MM.1S (cell line): ENCODE measurements at regions not wholly inside any gene's neighbourhood (a gene's known extent, or its start where the extent isn't known, plus 50 kb on each side); places are given as distances from the start of the nearest gene placed in this dataset.

Source experiments
- DNase-seq: peaks from one replicate; pipeline ENCODE4 v3.0.0-alpha.2; 2015
- H2AFZ ChIP-seq: fragments of 300-600 bp; sonication (generic); 2 replicates; pipeline ENCODE4 v1.6.0; 2016; ENCODE audit warnings: antibody characterized with exemption, low read length
- H3F3A ChIP-seq: fragments of 300-600 bp; sonication (generic); 2 replicates; pipeline ENCODE4 v1.6.1; 2016; ENCODE audit warnings: mild to moderate bottlenecking, antibody characterized with exemption, low read length, moderate library complexity, mixed read lengths; ENCODE audit not compliant: insufficient read depth
- H3K27ac ChIP-seq: fragments of 300-600 bp; sonication (generic); 2 replicates; pipeline ENCODE4 v1.5.1; 2016; ENCODE audit warnings: mild to moderate bottlenecking, low read length
- H3K27me3 ChIP-seq: fragments of 300-600 bp; sonication (generic); replicated peaks from 2 replicates; pipeline ENCODE4 v1.6.0; 2016; ENCODE audit warnings: low read length; ENCODE audit not compliant: insufficient read depth
- H3K36me3 ChIP-seq: fragments of 300-600 bp; sonication (generic); replicated peaks from 2 replicates; pipeline ENCODE4 v1.6.1; 2016; ENCODE audit warnings: mild to moderate bottlenecking, low read length, mixed read lengths; ENCODE audit not compliant: insufficient read depth
- H3K4me1 ChIP-seq: fragments of 300-600 bp; sonication (generic); 2 replicates; pipeline ENCODE4 v1.6.1; 2016; ENCODE audit warnings: low read length, mixed read lengths
- H3K4me2 ChIP-seq: fragments of 300-600 bp; sonication (generic); 2 replicates; pipeline ENCODE4 v1.6.0; 2016; ENCODE audit warnings: low read depth, low read length
- H3K4me3 ChIP-seq: fragments of 300-600 bp; sonication (generic); 2 replicates; pipeline ENCODE4 v1.5.1; 2016; ENCODE audit warnings: low read length, mixed read lengths
- H3K79me2 ChIP-seq: fragments of 300-600 bp; sonication (generic); 2 replicates; pipeline ENCODE4 v1.6.1; 2016; ENCODE audit warnings: mixed run types, low read length, mixed read lengths
- H3K9ac ChIP-seq: fragments of 300-600 bp; sonication (generic); 2 replicates; pipeline ENCODE4 v1.6.1; 2016; ENCODE audit warnings: low read length, mixed read lengths
- H3K9me2 ChIP-seq: fragments of 300-600 bp; sonication (generic); replicated peaks from 2 replicates; pipeline ENCODE4 v1.6.1; 2016; ENCODE audit warnings: mild to moderate bottlenecking, low read length, mixed read lengths; ENCODE audit not compliant: insufficient read depth
- H3K9me3 ChIP-seq: fragments of 300-600 bp; sonication (generic); replicated peaks from 2 replicates; pipeline ENCODE4 v1.6.1; 2016; ENCODE audit warnings: mild to moderate bottlenecking, low read length, mixed read lengths; ENCODE audit not compliant: insufficient read depth
- H4K20me1 ChIP-seq: fragments of 300-600 bp; sonication (generic); 2 replicates; pipeline ENCODE4 v1.6.1; 2016; ENCODE audit warnings: mild to moderate bottlenecking, low read length, moderate library complexity, mixed read lengths; ENCODE audit not compliant: insufficient read depth
- CTCF ChIP-seq: fragments of 300-600 bp; sonication (generic); IDR thresholded peaks from 2 replicates; pipeline ENCODE4 v1.5.1; 2016; ENCODE audit warnings: antibody characterized with exemption, low read length, mixed read lengths
- EZH2 ChIP-seq: fragments of 300-600 bp; sonication (generic); optimal IDR thresholded peaks from 2 replicates; pipeline ENCODE3; 2017; ENCODE audit warnings: low read depth, mild to moderate bottlenecking, antibody characterized with exemption, low read length, mixed read lengths
- EZH2phosphoT487 ChIP-seq: fragments of 300-600 bp; sonication (generic); IDR thresholded peaks from 2 replicates; pipeline ENCODE4 v1.6.1; 2018; ENCODE audit warnings: antibody characterized with exemption, low read length

GRCh38 chr2:78887446-78887845 lies 138.1 kb upstream of the REG3G start:
- no peak overlapping the region for H3K27ac ChIP-seq
- no peak overlapping the region for H3K9ac ChIP-seq
- H3K27me3 ChIP-seq = no peaks in the 10 kb centered on the region
- TF ChIP-seq CTCF = no peak
- no peak for TF ChIP-seq EZH2
- TF ChIP-seq EZH2phosphoT487 = no peak
- no peak for DNase-seq
- no peaks in the 10 kb centered on the region for H3K4me1 ChIP-seq
- H2AFZ ChIP-seq = no peak overlapping the region
- H3K4me2 ChIP-seq = no peak overlapping the region
- H4K20me1 ChIP-seq = no peaks in the 10 kb centered on the region
- H3K4me3 ChIP-seq = no peak overlapping the region
- H3F3A ChIP-seq = no peaks in the 10 kb centered on the region
- H3K9me3 ChIP-seq = no peaks in the 10 kb centered on the region
- H3K36me3 ChIP-seq = no peaks in the 10 kb centered on the region; the same call in 1 of the 2 replicates
- H3K79me2 ChIP-seq = no peaks in the 10 kb centered on the region
- no peaks in the 10 kb centered on the region for H3K9me2 ChIP-seq

DNA sequence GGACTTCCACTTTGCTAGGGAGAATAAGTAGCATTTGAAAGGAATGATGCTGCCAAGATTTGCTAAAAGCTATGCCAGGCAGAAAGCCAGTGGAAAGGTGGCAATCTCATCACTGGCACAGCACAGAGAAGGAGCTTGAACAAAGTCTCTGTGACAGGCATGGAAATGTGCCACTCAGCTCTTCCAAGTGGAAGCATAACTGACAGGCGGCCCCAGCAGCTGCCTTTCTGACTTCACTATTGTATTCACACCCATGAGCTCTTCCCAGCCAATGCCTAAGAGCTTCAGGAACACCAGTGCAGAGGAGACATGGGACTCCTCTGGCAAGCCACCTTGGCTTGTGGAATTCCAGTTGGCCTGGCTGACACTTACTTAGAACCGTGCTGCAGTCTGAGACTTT lies 134.6 kb upstream of the REG3G start:
- Histone ChIP-seq H4K20me1 (no peaks in the 10 kb centered on the region), H3K4me2 (no peak overlapping the region), H3K27ac (no peak overlapping the region), H3K27me3 (no peaks in the 10 kb centered on the region), H3K9me2 (no peaks in the 10 kb centered on the region), H3K9me3 (no peaks in the 10 kb centered on the region), H3K9ac (no peak overlapping the region), H3K36me3 (no peaks in the 10 kb centered on the region; the same call in 1 of the 2 replicates), H2AFZ (no peak overlapping the region), H3F3A (no peaks in the 10 kb centered on the region), H3K4me3 (no peak overlapping the region), H3K4me1 (no peaks in the 10 kb centered on the region), H3K79me2 (no peaks in the 10 kb centered on the region)
- TF ChIP-seq EZH2phosphoT487 (no peak), EZH2 (no peak), CTCF (no peak)
- DNase-seq = no peak

DNA sequence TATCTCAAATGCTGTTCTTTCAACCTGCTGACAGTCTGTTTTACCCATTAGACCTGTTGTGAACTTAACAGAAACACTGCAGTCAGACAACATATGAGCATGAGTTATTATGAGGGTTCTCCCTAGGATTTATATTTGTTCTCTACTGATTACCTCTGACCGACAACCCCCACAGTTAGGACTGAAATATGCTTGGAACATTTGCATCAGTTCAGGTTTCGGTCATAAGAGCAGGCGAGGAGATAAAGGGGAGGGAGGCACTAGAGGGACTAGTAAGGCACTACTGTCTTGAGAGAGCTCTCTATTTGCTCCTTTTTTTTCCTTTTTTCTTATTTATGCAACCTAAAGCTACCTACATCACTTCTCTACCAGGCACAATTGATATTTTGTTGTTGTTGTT lies 133.2 kb upstream of the REG3G start:
- Histone ChIP-seq H3K27ac (no peak overlapping the region), H3K9me3 (no peaks in the 10 kb centered on the region), H3K79me2 (no peaks in the 10 kb centered on the region), H4K20me1 (no peaks in the 10 kb centered on the region), H3K4me1 (no peaks in the 10 kb centered on the region), H3K9ac (no peak overlapping the region), H3K36me3 (no peaks in the 10 kb centered on the region; the same call in 1 of the 2 replicates), H3K27me3 (no peaks in the 10 kb centered on the region), H2AFZ (no peak overlapping the region), H3F3A (no peaks in the 10 kb centered on the region), H3K4me2 (no peak overlapping the region), H3K4me3 (no peak overlapping the region), H3K9me2 (no peaks in the 10 kb centered on the region)
- TF ChIP-seq CTCF = no peak
- no peak for TF ChIP-seq EZH2
- no peak for TF ChIP-seq EZH2phosphoT487
- DNase-seq = no peak
